SK-N-SH treated with all-trans-retinoic acid at 6 μM for 48 hours (cell line): ENCODE measurements at regions not wholly inside any gene's neighbourhood (a gene's known extent, or its start where the extent isn't known, plus 50 kb on each side); places are given as distances from the start of the nearest gene placed in this dataset.

Experiments used
- ARNTL ChIP-seq: fragments of 450-650 bp; formaldehyde crosslinking; IDR thresholded peaks from 2 replicates; pipeline ENCODE4 v1.5.0; 2020; ENCODE audit warnings: low read depth, mild to moderate bottlenecking, moderate library complexity, borderline replicate concordance
- BACH2 ChIP-seq: fragments of 250-450 bp; sonication (Bioruptor Pico); IDR thresholded peaks from 2 replicates; pipeline ENCODE4 v1.9.0; 2021; ENCODE audit warnings: mild to moderate bottlenecking, borderline replicate concordance
- CSDC2 ChIP-seq: fragments of 250-450 bp; sonication (Bioruptor Pico); IDR thresholded peaks from 2 replicates; pipeline ENCODE4 v1.5.0; 2020; ENCODE audit warnings: mild to moderate bottlenecking, moderate library complexity
- ESRRG ChIP-seq: fragments of 250-450 bp; sonication (Bioruptor Pico); IDR thresholded peaks from 2 replicates; pipeline ENCODE4 v1.6.1; 2021; ENCODE audit warnings: mild to moderate bottlenecking
- PPARA ChIP-seq: fragments of 250-450 bp; sonication (Bioruptor Pico); IDR thresholded peaks from 2 replicates; pipeline ENCODE4 v1.5.0; 2020; ENCODE audit warnings: mild to moderate bottlenecking, borderline replicate concordance
- RARB ChIP-seq: fragments of 250-450 bp; sonication (Bioruptor Pico); IDR thresholded peaks from 2 replicates; pipeline ENCODE4 v1.8.0; 2021; ENCODE audit warnings: mild to moderate bottlenecking, moderate library complexity
- SNAI2 ChIP-seq: fragments of 250-450 bp; sonication (Bioruptor Pico); IDR thresholded peaks from 2 replicates; pipeline ENCODE4 v1.5.0; 2020; ENCODE audit warnings: mild to moderate bottlenecking, moderate library complexity
- TCF4 ChIP-seq: fragments of 250-450 bp; sonication (Bioruptor Pico); IDR thresholded peaks from 2 replicates; pipeline ENCODE4 v1.8.0; 2021; ENCODE audit warnings: mild to moderate bottlenecking, moderate library complexity, borderline replicate concordance
- ZNF565 ChIP-seq: fragments of 450-650 bp; formaldehyde crosslinking; conservative IDR thresholded peaks from 2 replicates; pipeline ENCODE4 v1.5.0; 2020; ENCODE audit warnings: low read depth, mild to moderate bottlenecking, moderate library complexity
- ZNF70 ChIP-seq: fragments of 450-650 bp; formaldehyde crosslinking; IDR thresholded peaks from 2 replicates; pipeline ENCODE4 v1.5.0; 2020; ENCODE audit warnings: mild to moderate bottlenecking, moderate library complexity
- ZNF8 ChIP-seq: fragments of 450-650 bp; formaldehyde crosslinking; IDR thresholded peaks from 2 replicates; pipeline ENCODE4 v1.5.0; 2020; ENCODE audit warnings: mild to moderate bottlenecking, moderate library complexity
- TF ChIP-seq, protein P1 (sequence below): fragments of 250-450 bp; sonication (Bioruptor Pico); IDR thresholded peaks from 2 replicates; pipeline ENCODE4 v1.5.1; 2020; ENCODE audit warnings: low read depth, mild to moderate bottlenecking, moderate library complexity
- TF ChIP-seq, protein P2 (sequence below): fragments of 250-450 bp; sonication (Bioruptor Pico); IDR thresholded peaks from 2 replicates; pipeline ENCODE4 v1.8.0; 2020; ENCODE audit warnings: mild to moderate bottlenecking, moderate library complexity, borderline replicate concordance
- TF ChIP-seq, protein P3 (sequence below): fragments of 250-450 bp; sonication (Bioruptor Pico); IDR thresholded peaks from 2 replicates; pipeline ENCODE4 v1.5.1; 2021; ENCODE audit warnings: mild to moderate bottlenecking, moderate library complexity

DNA sequence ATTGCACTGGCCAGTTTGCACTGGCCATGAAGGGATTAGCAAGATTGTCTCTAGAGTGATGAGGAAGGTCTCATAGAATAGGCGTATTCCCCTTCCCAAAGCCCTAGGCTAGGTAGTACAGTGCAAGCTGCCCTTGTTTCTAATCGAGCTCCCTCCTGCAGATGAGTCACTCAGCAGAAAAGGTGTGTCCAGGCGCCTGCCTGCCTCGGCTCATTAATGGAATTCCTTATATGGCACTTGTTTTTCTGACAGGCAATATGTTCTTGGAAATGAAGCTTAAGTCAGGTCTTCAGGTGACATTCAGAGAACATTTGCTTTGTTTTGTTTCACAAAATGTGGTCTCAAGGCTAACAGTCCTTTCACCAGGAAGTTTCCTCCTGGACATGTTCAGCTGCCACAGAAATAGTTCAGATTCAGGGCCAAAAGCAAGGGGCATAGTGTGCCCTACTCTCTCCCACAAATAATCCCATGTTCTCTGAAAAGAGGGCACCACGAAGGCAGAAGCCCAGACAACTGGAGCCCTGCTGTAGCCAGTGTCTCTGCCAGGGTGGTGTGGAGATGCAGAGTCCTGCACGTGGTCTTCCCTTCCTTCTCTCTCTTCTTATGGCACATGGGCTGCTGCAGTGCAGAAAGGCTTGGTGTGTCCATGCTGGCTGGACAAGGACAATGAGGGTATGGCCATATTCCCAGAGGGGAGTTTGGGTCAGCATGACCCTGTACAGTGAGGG, 281.1 kb upstream of the MAP3K1 start:
- TF ChIP-seq, protein P1, sequence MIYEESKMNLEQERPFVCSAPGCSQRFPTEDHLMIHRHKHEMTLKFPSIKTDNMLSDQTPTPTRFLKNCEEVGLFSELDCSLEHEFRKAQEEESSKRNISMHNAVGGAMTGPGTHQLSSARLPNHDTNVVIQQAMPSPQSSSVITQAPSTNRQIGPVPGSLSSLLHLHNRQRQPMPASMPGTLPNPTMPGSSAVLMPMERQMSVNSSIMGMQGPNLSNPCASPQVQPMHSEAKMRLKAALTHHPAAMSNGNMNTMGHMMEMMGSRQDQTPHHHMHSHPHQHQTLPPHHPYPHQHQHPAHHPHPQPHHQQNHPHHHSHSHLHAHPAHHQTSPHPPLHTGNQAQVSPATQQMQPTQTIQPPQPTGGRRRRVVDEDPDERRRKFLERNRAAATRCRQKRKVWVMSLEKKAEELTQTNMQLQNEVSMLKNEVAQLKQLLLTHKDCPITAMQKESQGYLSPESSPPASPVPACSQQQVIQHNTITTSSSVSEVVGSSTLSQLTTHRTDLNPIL (CRISPR knock-in tag): no peak
- TF ChIP-seq ZNF70 (CRISPR knock-in tag) (no peak), ZNF8 (CRISPR knock-in tag) (no peak), BACH2 (no peak), ARNTL (CRISPR knock-in tag) (no peak), RARB (CRISPR knock-in tag) (no peak), PPARA (no peak), ZNF565 (CRISPR knock-in tag) (no peak), TCF4 (CRISPR knock-in tag) (no peak), SNAI2 (CRISPR knock-in tag) (no peak), CSDC2 (CRISPR knock-in tag) (no peak), ESRRG (CRISPR knock-in tag) (no peak)
- TF ChIP-seq, protein P2, sequence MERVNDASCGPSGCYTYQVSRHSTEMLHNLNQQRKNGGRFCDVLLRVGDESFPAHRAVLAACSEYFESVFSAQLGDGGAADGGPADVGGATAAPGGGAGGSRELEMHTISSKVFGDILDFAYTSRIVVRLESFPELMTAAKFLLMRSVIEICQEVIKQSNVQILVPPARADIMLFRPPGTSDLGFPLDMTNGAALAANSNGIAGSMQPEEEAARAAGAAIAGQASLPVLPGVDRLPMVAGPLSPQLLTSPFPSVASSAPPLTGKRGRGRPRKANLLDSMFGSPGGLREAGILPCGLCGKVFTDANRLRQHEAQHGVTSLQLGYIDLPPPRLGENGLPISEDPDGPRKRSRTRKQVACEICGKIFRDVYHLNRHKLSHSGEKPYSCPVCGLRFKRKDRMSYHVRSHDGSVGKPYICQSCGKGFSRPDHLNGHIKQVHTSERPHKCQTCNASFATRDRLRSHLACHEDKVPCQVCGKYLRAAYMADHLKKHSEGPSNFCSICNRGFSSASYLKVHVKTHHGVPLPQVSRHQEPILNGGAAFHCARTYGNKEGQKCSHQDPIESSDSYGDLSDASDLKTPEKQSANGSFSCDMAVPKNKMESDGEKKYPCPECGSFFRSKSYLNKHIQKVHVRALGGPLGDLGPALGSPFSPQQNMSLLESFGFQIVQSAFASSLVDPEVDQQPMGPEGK (CRISPR knock-in tag): no peak
- TF ChIP-seq, protein P3, sequence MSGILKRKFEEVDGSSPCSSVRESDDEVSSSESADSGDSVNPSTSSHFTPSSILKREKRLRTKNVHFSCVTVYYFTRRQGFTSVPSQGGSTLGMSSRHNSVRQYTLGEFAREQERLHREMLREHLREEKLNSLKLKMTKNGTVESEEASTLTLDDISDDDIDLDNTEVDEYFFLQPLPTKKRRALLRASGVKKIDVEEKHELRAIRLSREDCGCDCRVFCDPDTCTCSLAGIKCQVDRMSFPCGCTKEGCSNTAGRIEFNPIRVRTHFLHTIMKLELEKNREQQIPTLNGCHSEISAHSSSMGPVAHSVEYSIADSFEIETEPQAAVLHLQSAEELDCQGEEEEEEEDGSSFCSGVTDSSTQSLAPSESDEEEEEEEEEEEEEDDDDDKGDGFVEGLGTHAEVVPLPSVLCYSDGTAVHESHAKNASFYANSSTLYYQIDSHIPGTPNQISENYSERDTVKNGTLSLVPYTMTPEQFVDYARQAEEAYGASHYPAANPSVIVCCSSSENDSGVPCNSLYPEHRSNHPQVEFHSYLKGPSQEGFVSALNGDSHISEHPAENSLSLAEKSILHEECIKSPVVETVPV (CRISPR knock-in tag): no peak
